Mesenchymal stem cell (in vitro differentiated cells and primary cell): ENCODE measurements at regions not wholly inside any gene's neighbourhood (a gene's known extent, or its start where the extent isn't known, plus 50 kb on each side); places are given as distances from the start of the nearest gene placed in this dataset.

Source experiments
- DNase-seq: peaks from one replicate; pipeline ENCODE4 v3.0.0-alpha.2; 2013
- H2AFZ ChIP-seq: one replicate; pipeline ENCODE4 v1.6.1; 2013; ENCODE audit warnings: low read depth, mild to moderate bottlenecking, control low read depth, inconsistent platforms, low read length, moderate library complexity
- H2AK5ac ChIP-seq: 2 replicates; pipeline ENCODE4 v1.6.1; 2013; ENCODE audit warnings: low read length, moderate library complexity, mild to moderate bottlenecking, inconsistent platforms; ENCODE audit not compliant: severe bottlenecking
- H2BK120ac ChIP-seq: one replicate; pipeline ENCODE4 v1.6.1; 2013; ENCODE audit warnings: low read depth, mild to moderate bottlenecking, inconsistent platforms, low read length, moderate library complexity
- H2BK12ac ChIP-seq, 2 experiments: one replicate each; pipeline ENCODE4 v1.6.1; 2013; ENCODE audit warnings: inconsistent platforms in 2 of 2, low read length in 2 of 2, mild to moderate bottlenecking in 2 of 2, moderate library complexity in 2 of 2, control low read depth in 1 of 2
- H2BK15ac ChIP-seq: one replicate; pipeline ENCODE4 v1.6.1; 2013; ENCODE audit warnings: mild to moderate bottlenecking, low read depth, inconsistent platforms; ENCODE audit not compliant: poor library complexity, severe bottlenecking
- H2BK5ac ChIP-seq: 2 replicates; pipeline ENCODE4 v1.6.1; 2013; ENCODE audit warnings: low read depth, mild to moderate bottlenecking, low read length, control low read depth, inconsistent platforms; ENCODE audit not compliant: poor library complexity, severe bottlenecking
- H3K14ac ChIP-seq, 2 experiments: one replicate each; pipeline ENCODE4 v1.6.1; 2013; ENCODE audit warnings: inconsistent platforms in 2 of 2, low read length in 2 of 2, control low read depth in 1 of 2, mild to moderate bottlenecking in 1 of 2, moderate library complexity in 1 of 2
- H3K18ac ChIP-seq, 2 experiments: one replicate each; pipeline ENCODE4 v1.6.1; 2013; ENCODE audit warnings: inconsistent platforms in 2 of 2, low read length in 2 of 2, control low read depth in 1 of 2, low read depth in 1 of 2, mild to moderate bottlenecking in 1 of 2
- H3K23ac ChIP-seq, 2 experiments: one replicate each; pipeline ENCODE4 v1.6.1; 2013; ENCODE audit warnings: inconsistent platforms in 2 of 2, low read length in 2 of 2, mild to moderate bottlenecking in 2 of 2, moderate library complexity in 2 of 2, control low read depth in 1 of 2
- H3K27ac ChIP-seq: 2 replicates; pipeline ENCODE4 v1.5.1; 2013; ENCODE audit warnings: mild to moderate bottlenecking, moderate library complexity, low read length, control low read depth, inconsistent platforms; ENCODE audit not compliant: poor library complexity, severe bottlenecking
- H3K27me3 ChIP-seq, 2 experiments: 2 replicates each; pipeline versions ENCODE4 v1.6.1 to v1.7.0; 2013; ENCODE audit warnings: low read length in 2 of 2, mild to moderate bottlenecking in 2 of 2, moderate library complexity in 2 of 2, control low read depth in 1 of 2, inconsistent platforms in 1 of 2; ENCODE audit not compliant: control insufficient read depth in 1 of 2, insufficient read depth in 1 of 2
- H3K36me3 ChIP-seq, 2 experiments: 2 replicates each; pipeline versions ENCODE4 v1.6.1 to v1.7.0; 2013; ENCODE audit warnings: low read length in 2 of 2, control low read depth in 1 of 2, inconsistent platforms in 1 of 2, low read depth in 1 of 2, mild to moderate bottlenecking in 1 of 2; ENCODE audit not compliant: insufficient read depth in 2 of 2, control insufficient read depth in 1 of 2
- H3K4ac ChIP-seq, 2 experiments: one replicate each; pipeline ENCODE4 v1.6.1; 2013; ENCODE audit warnings: inconsistent platforms in 2 of 2, low read length in 2 of 2, mild to moderate bottlenecking in 2 of 2, moderate library complexity in 2 of 2, control low read depth in 1 of 2, low read depth in 1 of 2
- H3K4me1 ChIP-seq: 2 replicates; pipeline ENCODE4 v1.6.1; 2013; ENCODE audit warnings: low read depth, low read length, control low read depth; ENCODE audit not compliant: control insufficient read depth, insufficient read depth
- H3K4me2 ChIP-seq: 2 replicates; pipeline ENCODE4 v1.6.1; 2013; ENCODE audit warnings: low read length, mild to moderate bottlenecking, inconsistent platforms; ENCODE audit not compliant: poor library complexity, severe bottlenecking
- H3K4me3 ChIP-seq, 2 experiments: 2 replicates each; pipeline versions ENCODE4 v1.5.1 to v1.7.0; 2013; ENCODE audit warnings: low read length in 2 of 2, mild to moderate bottlenecking in 2 of 2, control low read depth in 1 of 2, low read depth in 1 of 2; ENCODE audit not compliant: insufficient read depth in 1 of 2
- H3K79me1 ChIP-seq: replicated peaks from 2 replicates; pipeline ENCODE4 v1.6.1; 2013; ENCODE audit warnings: mild to moderate bottlenecking, control low read depth, low read length, inconsistent platforms; ENCODE audit not compliant: poor library complexity, severe bottlenecking
- H3K9ac ChIP-seq: 2 replicates; pipeline ENCODE4 v1.7.0; 2013; ENCODE audit warnings: mild to moderate bottlenecking, low read length, moderate library complexity
- H3K9me3 ChIP-seq: 2 replicates; pipeline ENCODE4 v1.7.0; 2013; ENCODE audit warnings: mild to moderate bottlenecking, low read length; ENCODE audit not compliant: control insufficient read depth
- H4K8ac ChIP-seq: one replicate; pipeline ENCODE4 v1.6.1; 2013; ENCODE audit warnings: inconsistent platforms, mild to moderate bottlenecking, low read length, moderate library complexity
- H4K91ac ChIP-seq: one replicate; pipeline ENCODE4 v1.6.1; 2013; ENCODE audit warnings: mild to moderate bottlenecking, low read length, inconsistent platforms
- WGBS: methylation state at CpG from one replicate; pipeline ENCODE4 v1.1.7; 2013; ENCODE audit warnings: mixed read lengths; 5-methylcytosine and 5-hydroxymethylcytosine counted together

DNA sequence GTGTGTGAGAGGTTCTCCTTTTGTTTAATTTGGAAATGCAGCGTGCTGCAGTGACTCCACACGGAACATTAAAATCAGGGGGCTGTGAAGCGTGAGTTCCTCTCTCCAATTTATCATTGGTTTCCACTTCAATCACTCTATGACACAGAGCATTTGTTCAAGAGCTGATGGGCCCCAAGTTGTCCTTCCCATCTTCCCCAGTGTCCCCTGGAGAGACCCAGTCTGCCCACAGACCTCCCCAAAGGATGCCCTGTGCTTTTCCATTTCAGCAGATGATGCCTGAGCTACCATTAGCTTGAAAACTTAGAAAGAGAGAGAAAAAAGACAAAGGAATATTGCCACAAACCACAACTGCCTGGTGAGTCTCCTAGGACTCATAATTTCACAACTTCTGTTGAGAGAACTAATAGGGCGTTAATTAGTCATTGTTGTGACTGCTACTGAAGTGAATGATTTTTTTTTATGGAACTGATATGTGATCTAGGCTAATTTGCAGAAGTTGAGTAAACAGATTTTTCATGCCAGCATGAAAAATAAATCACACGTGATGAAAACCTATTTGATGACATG is 772.7 kb downstream of the SEMA5A start:
- H3K27ac ChIP-seq: no peak overlapping the region
- H4K8ac ChIP-seq: no peak overlapping the region
- H3K14ac ChIP-seq: no peak overlapping the region

DNA sequence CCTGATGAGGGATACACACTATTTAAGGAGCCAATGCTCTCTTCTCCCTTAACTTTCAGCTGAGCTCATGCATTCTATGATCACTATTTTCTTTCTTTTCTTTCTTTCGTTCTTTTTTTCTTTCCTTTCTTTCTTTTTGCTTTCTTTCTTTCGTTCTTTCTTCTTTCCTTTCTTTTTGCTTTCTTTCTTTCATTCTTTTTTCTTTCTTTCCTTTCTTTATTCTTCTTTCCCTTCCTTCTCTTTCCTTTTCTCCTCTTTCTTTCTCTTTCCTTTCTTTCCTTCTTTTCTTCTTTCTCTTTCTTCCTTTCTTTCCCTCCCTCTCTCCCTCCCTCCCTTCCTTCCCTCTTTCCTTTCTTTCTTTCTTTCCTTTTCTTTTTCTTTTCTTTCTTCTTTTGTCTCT is 761.2 kb downstream of the SEMA5A start:
- Histone ChIP-seq H3K23ac (no peak overlapping the region), H3K9me3 (no peaks in the 10 kb centered on the region), H2BK5ac (no peak overlapping the region), H3K36me3 (no peaks in the 10 kb centered on the region), H3K27me3 (no peaks in the 10 kb centered on the region), H3K14ac (no peak overlapping the region), H2AK5ac (no peak overlapping the region), H3K9ac (no peak overlapping the region), H2BK15ac (no peak overlapping the region), H4K91ac (no peak overlapping the region), H2BK120ac (no peak overlapping the region), H2BK12ac (no peak overlapping the region), H2AFZ (no peak overlapping the region), H3K4ac (no peak overlapping the region), H3K4me2 (no peak overlapping the region), H3K4me3 (no peak overlapping the region), H4K8ac (no peak overlapping the region), H3K4me1 (peaks cover 2% of the 10 kb centered on the region), H3K79me1 (no peaks in the 10 kb centered on the region), H3K27ac (no peak overlapping the region), H3K18ac (no peak overlapping the region)
- no peak for DNase-seq
- WGBS: 82% methylated on average over 2 of the region's 2 CpGs

More for the DNA sequence above, 772.7 kb downstream of the SEMA5A start:
- Histone ChIP-seq H3K36me3 (no peaks in the 10 kb centered on the region), H3K9me3 (no peaks in the 10 kb centered on the region), H3K23ac (no peak overlapping the region), H2BK12ac (no peak overlapping the region), H3K27me3 (no peaks in the 10 kb centered on the region), H4K91ac (peak overlapping the region; percentile 50), H3K18ac (peak overlapping the region in 1 of 2 experiments; percentile 62), H2BK120ac (no peak overlapping the region), H2BK15ac (no peak overlapping the region), H3K9ac (no peak overlapping the region), H3K79me1 (no peaks in the 10 kb centered on the region), H2AFZ (no peak overlapping the region), H3K4me3 (no peak overlapping the region), H3K4me2 (no peak overlapping the region), H3K4me1 (peaks cover 6% of the 10 kb centered on the region), H2AK5ac (no peak overlapping the region), H3K4ac (no peak overlapping the region), H2BK5ac (no peak overlapping the region)
- DNase-seq: no peak
- WGBS: 92% methylated on average over 4 of the region's 5 CpGs

GRCh38 chr5:8788246-8788645 is 757.6 kb downstream of the SEMA5A start:
- Histone ChIP-seq H3K4ac (no peak overlapping the region), H3K4me3 (no peak overlapping the region), H3K9me3 (no peaks in the 10 kb centered on the region), H2BK120ac (no peak overlapping the region), H3K9ac (no peak overlapping the region), H4K91ac (no peak overlapping the region), H3K27me3 (no peaks in the 10 kb centered on the region), H2BK15ac (no peak overlapping the region), H3K4me2 (no peak overlapping the region), H2BK12ac (peak overlapping the region in 1 of 2 experiments; percentile 55), H3K14ac (no peak overlapping the region), H3K27ac (no peak overlapping the region), H4K8ac (peak overlapping the region; percentile 38), H3K23ac (no peak overlapping the region), H3K36me3 (no peaks in the 10 kb centered on the region), H3K18ac (no peak overlapping the region), H2AFZ (no peak overlapping the region), H2BK5ac (no peak overlapping the region), H2AK5ac (no peak overlapping the region), H3K4me1 (peaks cover 2% of the 10 kb centered on the region), H3K79me1 (no peaks in the 10 kb centered on the region)
- no CpG with 5 or more reads among the region's 3 CpGs for WGBS
- peak; percentile 15 for DNase-seq

DNA sequence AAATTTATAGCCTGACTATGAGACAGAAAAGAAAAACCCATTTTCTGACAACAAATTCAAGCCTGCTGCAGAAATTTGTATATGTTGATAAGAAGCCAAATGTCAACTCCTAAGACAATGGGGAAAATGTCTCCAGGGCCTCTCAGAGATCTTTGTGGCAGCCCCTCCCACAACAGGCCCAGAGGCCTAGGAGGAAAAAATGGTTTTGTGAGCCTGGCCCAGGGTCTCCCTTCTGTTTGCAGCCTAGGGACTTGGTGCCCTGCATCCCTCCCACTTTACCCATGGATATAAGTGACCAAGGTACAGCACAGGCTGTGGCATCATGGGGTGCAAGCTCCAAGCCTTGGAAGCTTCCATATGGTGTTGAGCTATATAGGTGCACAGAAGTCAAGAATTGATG is 740.2 kb downstream of the SEMA5A start:
- Histone ChIP-seq H4K8ac (no peak overlapping the region), H3K4me2 (no peak overlapping the region)

More for the DNA sequence above, 740.2 kb downstream of the SEMA5A start:
- no peak overlapping the region for H2AK5ac ChIP-seq
- no peak overlapping the region for H2BK120ac ChIP-seq
- no peak overlapping the region for H2BK12ac ChIP-seq
- peaks cover 50% of the 10 kb centered on the region for H3K9me3 ChIP-seq
- no peaks in the 10 kb centered on the region for H3K36me3 ChIP-seq
- H3K23ac ChIP-seq: no peak overlapping the region
- H3K79me1 ChIP-seq: no peaks in the 10 kb centered on the region
- no peak overlapping the region for H3K18ac ChIP-seq
- no peak overlapping the region for H3K9ac ChIP-seq
- no peak overlapping the region for H2AFZ ChIP-seq
- no peak overlapping the region for H3K4ac ChIP-seq
- no peak overlapping the region for H2BK15ac ChIP-seq
- H3K27ac ChIP-seq: no peak overlapping the region
- no peak for DNase-seq
- H3K14ac ChIP-seq: no peak overlapping the region
- H3K4me1 ChIP-seq: no peaks in the 10 kb centered on the region
- no peak overlapping the region for H3K4me3 ChIP-seq
- H3K27me3 ChIP-seq: no peaks in the 10 kb centered on the region
- no peak overlapping the region for H2BK5ac ChIP-seq
- H4K91ac ChIP-seq: no peak overlapping the region
